ENCODE measurements at regions not wholly inside any gene's neighbourhood (a gene's known extent, or its start where the extent isn't known, plus 50 kb on each side); places are given as distances from the start of the nearest gene placed in this dataset.

- no peak for TF ChIP-seq EZH2phosphoT487 (IDR thresholded peaks at IDR 0.05; ENCODE audit: borderline replicate concordance)
- TF ChIP-seq, protein P1, sequence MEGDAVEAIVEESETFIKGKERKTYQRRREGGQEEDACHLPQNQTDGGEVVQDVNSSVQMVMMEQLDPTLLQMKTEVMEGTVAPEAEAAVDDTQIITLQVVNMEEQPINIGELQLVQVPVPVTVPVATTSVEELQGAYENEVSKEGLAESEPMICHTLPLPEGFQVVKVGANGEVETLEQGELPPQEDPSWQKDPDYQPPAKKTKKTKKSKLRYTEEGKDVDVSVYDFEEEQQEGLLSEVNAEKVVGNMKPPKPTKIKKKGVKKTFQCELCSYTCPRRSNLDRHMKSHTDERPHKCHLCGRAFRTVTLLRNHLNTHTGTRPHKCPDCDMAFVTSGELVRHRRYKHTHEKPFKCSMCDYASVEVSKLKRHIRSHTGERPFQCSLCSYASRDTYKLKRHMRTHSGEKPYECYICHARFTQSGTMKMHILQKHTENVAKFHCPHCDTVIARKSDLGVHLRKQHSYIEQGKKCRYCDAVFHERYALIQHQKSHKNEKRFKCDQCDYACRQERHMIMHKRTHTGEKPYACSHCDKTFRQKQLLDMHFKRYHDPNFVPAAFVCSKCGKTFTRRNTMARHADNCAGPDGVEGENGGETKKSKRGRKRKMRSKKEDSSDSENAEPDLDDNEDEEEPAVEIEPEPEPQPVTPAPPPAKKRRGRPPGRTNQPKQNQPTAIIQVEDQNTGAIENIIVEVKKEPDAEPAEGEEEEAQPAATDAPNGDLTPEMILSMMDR (conservative IDR thresholded peaks at IDR 0.05; ENCODE audit: low read length) = no peak
These were observed 211.5 kb upstream of the USP24 start for GRCh38 chr1:55426619-55427018.

Data from Loucy (cell line).